GM21423 (cell line): ENCODE measurements at regions not wholly inside any gene's neighbourhood (a gene's known extent, or its start where the extent isn't known, plus 50 kb on each side); places are given as distances from the start of the nearest gene placed in this dataset.
"Not testable (repeated sequence)": the region's sequence is repeated elsewhere in the genome, so short reads cannot be mapped to it uniquely, and the experiment has no call there.

Experiments used
- ATAC-seq: cut with Tn5 transposase; IDR thresholded peaks from one replicate; pipeline ENCODE4 v1.9.1; 2021; ENCODE audit warnings: mild to moderate bottlenecking, moderate library complexity; ENCODE audit not compliant: unreplicated experiment

DNA sequence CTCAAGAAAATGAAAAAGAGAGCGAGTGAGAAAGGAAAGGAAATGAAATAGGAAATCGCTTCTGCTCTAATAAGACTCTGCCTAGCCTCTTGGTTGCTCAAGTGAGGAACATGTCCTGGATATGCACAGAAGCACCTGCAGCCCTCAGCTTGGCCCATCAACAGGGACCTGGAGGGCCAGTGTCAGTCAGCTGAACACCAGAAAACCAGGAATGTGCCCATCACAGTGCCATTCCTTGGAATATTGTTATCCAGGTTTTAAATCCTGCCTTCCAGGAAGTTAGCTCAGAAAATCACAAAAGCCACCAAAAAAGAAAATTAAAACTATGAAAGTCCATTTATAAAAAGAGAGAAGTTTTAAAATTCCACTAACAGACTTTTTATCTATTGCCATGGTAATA, 173.4 kb upstream of the TPM1 start:
- ATAC-seq: no peak

DNA sequence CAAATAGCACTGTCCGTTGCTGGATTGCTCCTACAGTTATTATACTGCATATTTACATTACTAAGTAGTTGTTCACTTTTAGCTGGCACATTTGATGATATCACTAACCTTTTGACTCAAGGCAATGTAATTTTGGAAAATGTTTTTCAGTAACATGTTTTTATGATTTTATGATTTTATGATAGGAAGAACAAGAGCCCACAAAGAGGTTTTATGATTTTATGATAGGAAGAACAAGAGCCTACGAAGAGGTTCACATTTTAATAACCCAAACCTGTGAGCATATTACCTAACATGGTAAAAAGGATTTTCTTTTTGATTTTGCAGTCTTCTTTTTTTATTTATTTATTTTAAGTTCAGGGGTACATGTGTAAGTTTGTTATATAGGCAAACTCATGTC, 172.3 kb upstream of the TPM1 start:
- no peak for ATAC-seq

- ATAC-seq: not testable (repeated sequence)
Observed at GRCh38 chr15:62870701-62871100, 171.8 kb upstream of the TPM1 start.

GRCh38 chr15:62873203-62873602, 169.3 kb upstream of the TPM1 start:
- no peak for ATAC-seq

- ATAC-seq: no peak
Observed at GRCh38 chr15:62874064-62874463, 168.5 kb upstream of the TPM1 start.

- no peak for ATAC-seq
Observed at GRCh38 chr15:62874959-62875625, 167.5 kb upstream of the TPM1 start.

- ATAC-seq: no peak
Observed at GRCh38 chr15:62875626-62876021, 166.9 kb upstream of the TPM1 start.

GRCh38 chr15:62877276-62877857, 165.2 kb upstream of the TPM1 start:
- no peak for ATAC-seq

GRCh38 chr15:62878070-62878469, 164.5 kb upstream of the TPM1 start:
- no peak for ATAC-seq

DNA sequence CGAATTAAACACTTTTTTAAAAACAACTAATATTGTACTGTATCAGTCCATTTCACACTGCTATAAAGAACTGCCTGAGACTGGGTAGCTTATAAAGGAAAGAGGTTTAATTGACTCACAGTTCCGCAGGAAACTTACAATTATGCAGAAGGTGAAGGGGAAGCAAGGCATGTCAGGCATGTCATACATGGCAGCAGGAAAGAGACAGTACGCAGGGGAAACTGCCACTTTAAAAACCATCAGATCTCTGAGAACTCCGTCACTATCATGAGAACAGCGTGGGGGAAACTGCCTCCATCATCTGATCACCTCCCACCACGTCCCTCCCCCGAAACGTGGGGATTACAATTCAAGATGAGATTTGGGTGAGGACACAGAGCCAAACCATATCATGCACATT, 162.8 kb upstream of the TPM1 start:
- ATAC-seq: no peak

- no peak for ATAC-seq
Observed at GRCh38 chr15:62880278-62880677, 162.3 kb upstream of the TPM1 start.

- no peak for ATAC-seq
Observed at GRCh38 chr15:62881056-62881455, 161.5 kb upstream of the TPM1 start.

DNA sequence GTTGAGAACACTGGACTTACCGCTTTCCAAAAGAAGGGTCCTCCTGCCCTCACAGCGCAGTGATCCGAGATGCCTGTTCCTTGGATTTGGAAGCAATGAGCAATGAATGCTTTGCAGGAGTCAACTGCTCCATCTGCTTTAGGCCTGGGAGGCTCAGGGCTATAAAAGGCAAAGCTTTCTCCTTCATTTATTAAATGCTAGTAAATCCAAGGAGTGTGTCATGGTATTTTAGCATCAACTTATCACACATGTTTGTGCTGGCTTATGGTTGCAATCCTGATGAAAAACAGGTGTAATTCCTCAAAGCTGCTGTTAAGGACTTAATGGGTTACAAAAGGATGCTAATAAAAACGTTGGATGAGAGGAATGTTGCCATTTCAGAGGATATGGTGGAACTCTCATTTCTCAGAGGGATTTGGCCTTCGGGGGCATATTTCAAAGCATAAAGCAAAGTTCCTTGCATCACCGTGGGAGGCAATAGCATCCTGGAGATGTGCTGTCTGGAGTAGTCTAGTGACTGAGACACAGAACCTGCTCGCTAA, 158.5 kb upstream of the TPM1 start:
- ATAC-seq: no peak

GRCh38 chr15:62886431-62887071, 156.0 kb upstream of the TPM1 start:
- no peak for ATAC-seq

GRCh38 chr15:62887113-62887570, 155.4 kb upstream of the TPM1 start:
- ATAC-seq: no peak

DNA sequence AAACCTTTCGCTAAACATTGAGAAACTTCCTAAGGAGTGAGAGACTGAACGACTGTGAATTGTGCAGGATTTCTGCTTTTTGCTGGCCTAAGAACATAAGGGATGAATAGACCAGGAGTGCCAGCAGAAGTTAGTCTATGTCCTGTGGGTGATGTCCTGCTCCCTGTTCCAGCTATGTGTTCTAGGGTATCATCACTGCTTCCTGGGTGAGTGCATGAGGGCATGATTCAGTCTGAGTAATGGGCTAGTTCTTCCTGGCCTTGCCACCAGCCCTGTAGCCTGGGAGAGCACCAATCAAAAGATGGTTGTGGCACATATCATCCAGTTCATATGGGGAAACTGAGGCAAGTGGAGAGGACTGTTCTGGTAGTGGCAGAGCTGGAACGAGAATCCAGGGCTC, 153.9 kb upstream of the TPM1 start:
- ATAC-seq: no peak

GRCh38 chr15:62889141-62889661, 153.3 kb upstream of the TPM1 start:
- no peak for ATAC-seq

DNA sequence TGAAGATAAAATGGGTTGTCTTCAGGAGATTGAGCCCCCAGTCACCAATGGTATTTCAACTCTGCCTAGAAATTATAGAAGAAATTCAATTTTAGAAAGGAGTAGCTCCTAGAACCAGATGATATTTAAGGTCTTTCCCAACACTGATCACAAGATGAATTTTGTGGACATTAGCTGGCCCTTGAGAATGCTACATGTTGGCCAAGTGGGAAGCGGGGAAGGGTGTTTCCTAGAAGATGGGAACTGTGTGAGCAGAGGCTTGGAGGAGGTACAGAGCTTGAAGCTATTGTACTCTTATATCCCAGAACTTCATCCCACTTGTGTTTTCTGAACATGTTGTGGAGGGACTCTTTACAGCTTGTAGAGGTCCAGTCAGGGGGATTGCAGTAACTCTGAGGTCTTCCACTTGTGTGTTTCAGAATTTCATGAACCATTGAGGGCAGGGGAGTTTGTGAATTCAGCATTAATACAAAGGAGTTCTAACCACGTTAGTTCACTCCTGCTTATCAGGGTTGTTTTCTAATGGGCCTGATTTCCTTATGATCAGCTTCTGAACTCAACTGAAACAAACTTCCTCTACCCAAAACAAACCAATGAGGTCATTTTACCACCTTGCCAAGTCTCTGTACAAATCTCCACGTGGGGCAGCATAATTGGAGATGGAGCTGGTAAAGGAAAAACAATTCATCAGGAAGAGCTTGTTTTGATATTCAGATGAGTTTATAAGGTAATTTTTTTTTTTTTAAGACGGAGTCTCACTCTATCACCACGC, 152.6 kb upstream of the TPM1 start:
- no peak for ATAC-seq

DNA sequence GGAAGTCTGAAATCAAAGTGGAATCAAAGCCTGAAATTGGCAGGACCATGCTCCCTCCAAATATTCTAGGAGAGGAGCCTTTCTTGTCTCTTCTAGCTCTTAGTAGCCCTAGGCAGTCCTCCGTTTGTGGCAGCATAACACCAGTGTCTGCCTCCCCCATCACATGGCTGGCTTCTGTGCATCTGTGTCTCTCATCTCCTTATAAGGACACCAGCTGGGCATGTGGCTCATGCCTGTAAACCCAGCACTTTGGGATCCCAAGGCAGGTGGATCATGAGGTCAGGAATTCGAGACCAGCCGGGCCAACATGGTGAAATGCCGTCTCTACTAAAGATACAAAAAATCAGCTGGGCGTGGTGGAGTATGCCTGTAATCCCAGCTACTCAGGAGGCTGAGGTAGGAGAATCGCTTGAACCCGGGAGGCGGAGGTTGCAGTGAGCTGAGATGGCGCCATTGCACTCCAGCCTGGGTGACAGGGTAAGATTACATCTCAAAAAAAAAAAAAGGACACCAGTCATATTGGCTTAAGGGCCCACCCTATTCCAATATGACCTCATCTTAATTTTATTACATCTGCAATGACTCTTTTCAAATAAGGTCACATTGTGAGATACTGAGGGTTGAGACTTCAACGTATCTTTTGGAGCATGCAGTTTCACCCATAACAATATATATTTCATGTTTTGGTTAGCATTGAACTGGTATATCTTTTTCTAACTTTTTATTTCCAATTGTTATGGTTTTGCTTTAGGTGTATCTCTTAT, 148.0 kb upstream of the TPM1 start:
- ATAC-seq: no peak

GRCh38 chr15:62895139-62895866, 147.2 kb upstream of the TPM1 start:
- ATAC-seq: no peak
